ENCODE measurements at regions not wholly inside any gene's neighbourhood (a gene's known extent, or its start where the extent isn't known, plus 50 kb on each side); places are given as distances from the start of the nearest gene placed in this dataset.

DNA sequence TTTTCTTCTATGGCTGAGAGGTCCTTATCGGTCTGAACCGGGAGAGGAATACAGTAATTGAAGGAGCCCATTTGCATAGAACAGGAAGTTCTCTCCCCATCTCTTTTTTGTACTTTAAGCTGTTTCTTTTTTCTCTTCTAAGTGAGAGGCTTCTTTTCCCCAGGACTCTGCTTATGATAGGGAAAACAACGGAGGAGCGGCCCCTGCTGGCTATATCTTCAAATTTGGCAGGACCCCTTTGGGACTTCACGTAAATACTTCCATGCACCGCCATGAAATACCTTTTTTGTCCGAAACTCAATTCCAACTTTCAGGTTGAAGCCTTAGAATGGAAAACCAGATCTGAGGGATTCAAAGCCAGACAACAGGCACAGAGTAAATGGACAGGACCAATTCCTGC, 1153.0 kb upstream of the INTU start:
- 68 to 72% methylated on average over 7 of the region's 7 CpGs for WGBS, 2 experiments (ENCODE audit: low coverage in 1 of 2, low lambda C conversion rate in 2 of 2, missing lambda C conversion rate in 2 of 2)
- H3K79me2 ChIP-seq (ENCODE audit: insufficient read depth) = no peaks in the 10 kb centered on the region
- no peaks in the 10 kb centered on the region for H3K9me3 ChIP-seq (ENCODE audit: low read depth)
- H3K9ac ChIP-seq = no peak overlapping the region
- in situ Hi-C loops (cut with MboI) = no loop called here
- no peaks in the 10 kb centered on the region for H3K9me2 ChIP-seq (ENCODE audit: insufficient read depth)
- no peak overlapping the region for H3K27ac ChIP-seq
- no peaks in the 10 kb centered on the region for H3K36me3 ChIP-seq (ENCODE audit: low read depth)
- no peak for TF ChIP-seq EZH2 (IDR thresholded peaks at IDR 0.05; ENCODE audit: insufficient read depth, poor library complexity, severe bottlenecking)
- TF ChIP-seq EZH2phosphoT487 (IDR thresholded peaks at IDR 0.05; ENCODE audit: insufficient read depth, low read depth) = no peak
- no peaks in the 10 kb centered on the region for H3K4me1 ChIP-seq (ENCODE audit: insufficient read depth)
- H3K27me3 ChIP-seq (replicated peaks; ENCODE audit: insufficient read depth) = no peaks in the 10 kb centered on the region
- H3F3A ChIP-seq (ENCODE audit: insufficient read depth) = no peaks in the 10 kb centered on the region
- no peak for DNase-seq
- no peak overlapping the region for H2AFZ ChIP-seq
- no peak overlapping the region for H3K4me2 ChIP-seq (ENCODE audit: unreplicated experiment)
- no peak overlapping the region for H3K4me3 ChIP-seq
- no peaks in the 10 kb centered on the region for H4K20me1 ChIP-seq (ENCODE audit: insufficient read depth)

DNA sequence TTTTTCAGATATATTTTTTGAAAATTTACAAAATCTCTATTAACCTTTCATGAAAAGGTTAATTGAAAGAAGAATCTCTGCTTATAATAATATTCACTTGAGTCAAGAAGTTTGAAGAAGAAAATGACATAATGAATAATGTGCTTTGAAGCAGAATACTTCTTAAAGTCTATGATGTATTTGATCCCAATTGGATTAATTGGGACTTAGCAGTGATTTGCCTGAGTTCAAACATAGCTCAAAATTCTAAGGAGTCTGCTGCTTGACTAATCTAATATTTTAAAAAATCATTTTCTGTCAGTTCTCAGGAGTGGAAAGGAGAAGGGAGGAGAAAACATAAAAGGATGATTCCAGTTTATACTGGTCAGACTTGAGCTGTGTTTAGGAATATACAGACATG, 1150.4 kb upstream of the INTU start:
- no peak for TF ChIP-seq EZH2 (IDR thresholded peaks at IDR 0.05; ENCODE audit: insufficient read depth, poor library complexity, severe bottlenecking)
- no peak for TF ChIP-seq EZH2phosphoT487 (IDR thresholded peaks at IDR 0.05; ENCODE audit: insufficient read depth, low read depth)
- Histone ChIP-seq H3K27ac (no peak overlapping the region), H3K9ac (no peak overlapping the region), H3F3A (ENCODE audit: insufficient read depth) (no peaks in the 10 kb centered on the region), H3K4me3 (no peak overlapping the region), H3K9me2 (ENCODE audit: insufficient read depth) (peaks cover 2% of the 10 kb centered on the region; the same call in 1 of the 2 replicates), H3K4me1 (ENCODE audit: insufficient read depth) (no peaks in the 10 kb centered on the region), H3K27me3 (replicated peaks; ENCODE audit: insufficient read depth) (no peaks in the 10 kb centered on the region), H3K79me2 (ENCODE audit: insufficient read depth) (no peaks in the 10 kb centered on the region), H2AFZ (no peak overlapping the region), H3K9me3 (ENCODE audit: low read depth) (no peaks in the 10 kb centered on the region), H3K36me3 (ENCODE audit: low read depth) (no peaks in the 10 kb centered on the region), H3K4me2 (ENCODE audit: unreplicated experiment) (no peak overlapping the region), H4K20me1 (ENCODE audit: insufficient read depth) (no peaks in the 10 kb centered on the region)
- in situ Hi-C loops (cut with MboI) = no loop called here
- no peak for DNase-seq

- H3K4me3 ChIP-seq = no peak overlapping the region
- no peaks in the 10 kb centered on the region for H3K27me3 ChIP-seq (replicated peaks; ENCODE audit: insufficient read depth)
- TF ChIP-seq EZH2 (IDR thresholded peaks at IDR 0.05; ENCODE audit: insufficient read depth, poor library complexity, severe bottlenecking) = no peak
- no peak for TF ChIP-seq EZH2phosphoT487 (IDR thresholded peaks at IDR 0.05; ENCODE audit: insufficient read depth, low read depth)
- WGBS, 2 experiments (ENCODE audit: low coverage in 1 of 2, low lambda C conversion rate in 2 of 2, missing lambda C conversion rate in 2 of 2) = 19 to 29% methylated on average over 1 of the region's 1 CpG
- H3K4me1 ChIP-seq (ENCODE audit: insufficient read depth) = no peaks in the 10 kb centered on the region
- no peaks in the 10 kb centered on the region for H3F3A ChIP-seq (ENCODE audit: insufficient read depth)
- H3K9me3 ChIP-seq (ENCODE audit: low read depth) = no peaks in the 10 kb centered on the region
- DNase-seq = no peak
- no peak overlapping the region for H3K9ac ChIP-seq
- no peak overlapping the region for H3K4me2 ChIP-seq (ENCODE audit: unreplicated experiment)
- H3K79me2 ChIP-seq (ENCODE audit: insufficient read depth) = no peaks in the 10 kb centered on the region
- in situ Hi-C loops (cut with MboI) = no loop called here
- no peak overlapping the region for H3K27ac ChIP-seq
- H3K9me2 ChIP-seq (ENCODE audit: insufficient read depth) = peaks cover 2% of the 10 kb centered on the region; the same call in 1 of the 2 replicates
- no peak overlapping the region for H2AFZ ChIP-seq
- H3K36me3 ChIP-seq (ENCODE audit: low read depth) = no peaks in the 10 kb centered on the region
- no peaks in the 10 kb centered on the region for H4K20me1 ChIP-seq (ENCODE audit: insufficient read depth)
Observed at GRCh38 chr4:126486377-126486776, 1146.4 kb upstream of the INTU start.

DNA sequence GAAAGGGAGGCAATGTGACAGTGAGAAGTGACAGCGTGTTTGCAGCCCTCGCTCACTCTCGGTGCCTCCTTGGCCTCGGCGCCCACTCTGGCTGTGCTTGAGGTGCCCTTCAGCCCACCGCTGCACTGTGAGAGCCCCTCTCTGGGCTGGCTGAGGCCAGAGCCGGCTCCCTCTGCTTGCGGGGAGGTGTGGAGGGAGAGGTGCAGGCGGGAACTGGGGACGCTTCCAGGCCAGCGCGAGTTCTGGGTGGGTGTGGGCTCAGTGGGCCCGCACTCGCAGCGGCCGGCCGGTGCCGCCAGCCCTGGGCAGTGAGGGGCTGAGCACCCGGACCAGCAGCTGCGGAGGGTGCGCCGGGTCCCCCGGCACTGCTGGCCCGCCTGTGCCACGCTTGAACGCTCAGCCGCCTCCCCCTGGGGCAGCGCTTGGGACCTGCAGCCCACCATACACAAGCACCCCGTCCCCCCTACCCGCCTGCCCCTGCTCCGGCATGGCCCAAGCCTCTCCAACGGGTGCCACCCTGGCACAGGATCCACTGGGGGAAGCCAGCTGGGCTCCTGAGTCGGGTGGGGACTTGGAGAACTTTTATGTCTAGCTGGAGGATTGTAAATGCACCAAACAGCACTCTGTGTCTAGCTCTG, 1142.8 kb upstream of the INTU start:
- no peaks in the 10 kb centered on the region for H3F3A ChIP-seq (ENCODE audit: insufficient read depth)
- 78 to 82% methylated on average over 16 to 33 of the region's 33 CpGs for WGBS, 2 experiments (ENCODE audit: low coverage in 1 of 2, low lambda C conversion rate in 2 of 2, missing lambda C conversion rate in 2 of 2)
- in situ Hi-C loops (cut with MboI) = no loop called here
- peaks cover 2% of the 10 kb centered on the region; the same call in 1 of the 2 replicates for H3K9me2 ChIP-seq (ENCODE audit: insufficient read depth)
- DNase-seq = no peak
- no peak overlapping the region for H2AFZ ChIP-seq
- H3K36me3 ChIP-seq (ENCODE audit: low read depth) = no peaks in the 10 kb centered on the region
- H3K27ac ChIP-seq = no peak overlapping the region
- H3K4me3 ChIP-seq = no peak overlapping the region
- no peaks in the 10 kb centered on the region for H3K79me2 ChIP-seq (ENCODE audit: insufficient read depth)
- H3K27me3 ChIP-seq (replicated peaks; ENCODE audit: insufficient read depth) = no peaks in the 10 kb centered on the region
- no peaks in the 10 kb centered on the region for H4K20me1 ChIP-seq (ENCODE audit: insufficient read depth)
- H3K9ac ChIP-seq = no peak overlapping the region
- no peak overlapping the region for H3K4me2 ChIP-seq (ENCODE audit: unreplicated experiment)
- TF ChIP-seq EZH2phosphoT487 (IDR thresholded peaks at IDR 0.05; ENCODE audit: insufficient read depth, low read depth) = no peak
- TF ChIP-seq EZH2 (IDR thresholded peaks at IDR 0.05; ENCODE audit: insufficient read depth, poor library complexity, severe bottlenecking) = no peak
- H3K4me1 ChIP-seq (ENCODE audit: insufficient read depth) = no peaks in the 10 kb centered on the region
- no peaks in the 10 kb centered on the region for H3K9me3 ChIP-seq (ENCODE audit: low read depth)

Data from GM23248 (cell line).